Nephron progenitor cell (in vitro differentiated cells): ENCODE measurements at regions not wholly inside any gene's neighbourhood (a gene's known extent, or its start where the extent isn't known, plus 50 kb on each side); places are given as distances from the start of the nearest gene placed in this dataset.
A peak's percentile ranks its signal among the peaks of the same experiment; 100 is the strongest.

Source experiments
- DNase-seq: peaks from one replicate; pipeline ENCODE4 v3.0.0; 2021
- H3K27ac Mint-ChIP-seq: 2 replicates; pipeline ENCODE4 v1.8.0; 2021; ENCODE audit warnings: mild to moderate bottlenecking, moderate library complexity, mixed read lengths
- H3K27me3 Mint-ChIP-seq: 2 replicates; pipeline ENCODE4 v1.8.0; 2021; ENCODE audit warnings: mild to moderate bottlenecking, low read depth, mixed read lengths; ENCODE audit not compliant: poor library complexity
- H3K36me3 Mint-ChIP-seq: 2 replicates; pipeline ENCODE4 v1.8.0; 2021; ENCODE audit warnings: low read depth, mixed read lengths
- H3K4me1 Mint-ChIP-seq: 2 replicates; pipeline ENCODE4 v1.8.0; 2021; ENCODE audit warnings: mixed read lengths
- H3K4me3 Mint-ChIP-seq: 2 replicates; pipeline ENCODE4 v1.8.0; 2021; ENCODE audit warnings: mild to moderate bottlenecking, moderate library complexity, mixed read lengths
- H3K9me3 Mint-ChIP-seq: 2 replicates; pipeline ENCODE4 v1.8.0; 2021; ENCODE audit warnings: mild to moderate bottlenecking, moderate library complexity, mixed read lengths
- CTCF ChIP-seq: fragments of 200-600 bp; sonication (generic); IDR thresholded peaks from 2 replicates; pipeline ENCODE4 v1.5.0; 2021; ENCODE audit warnings: antibody characterized with exemption

DNA sequence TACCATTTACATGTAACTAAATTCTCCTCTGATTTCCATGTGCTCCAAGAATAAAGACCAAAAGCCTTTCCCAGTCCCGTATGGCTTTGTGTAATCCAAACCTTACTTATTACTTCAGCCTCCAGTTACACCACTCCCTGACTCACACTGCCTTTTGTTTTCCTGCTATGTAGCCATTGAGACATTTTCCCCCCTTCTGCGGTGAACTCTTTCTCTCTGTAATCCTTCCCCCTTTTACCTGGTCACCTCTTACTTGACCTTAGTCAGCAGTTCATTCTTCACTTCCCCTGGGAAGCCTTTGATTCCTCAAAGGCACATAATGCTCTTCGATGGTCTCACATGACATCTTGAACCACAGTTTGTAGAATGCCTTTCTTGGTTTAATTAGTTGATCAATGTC, 256.0 kb upstream of the FANCL start:
- peak overlapping the region; percentile 44 for H3K4me3 Mint-ChIP-seq

DNA sequence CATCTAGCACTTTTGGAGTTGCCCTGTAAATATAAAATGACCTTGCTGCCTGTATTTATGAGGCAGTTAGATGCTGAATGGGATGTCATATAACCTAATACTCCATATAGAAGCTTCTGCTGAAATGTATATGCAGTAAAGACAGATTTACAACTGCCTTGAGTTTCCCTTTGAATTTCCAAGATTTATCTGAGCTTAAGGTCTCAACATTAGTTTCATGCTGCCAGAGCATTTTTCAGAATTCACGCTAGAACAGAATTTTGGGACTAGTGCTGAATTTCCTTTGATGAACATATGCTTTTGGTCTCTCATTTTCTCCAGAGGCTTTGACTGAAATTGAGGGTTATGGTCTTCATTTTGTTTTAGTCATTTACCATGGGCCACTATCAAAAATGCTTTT, 254.7 kb upstream of the FANCL start:
- H3K9me3 Mint-ChIP-seq, result no peaks in the 10 kb centered on the region
- H3K27me3 Mint-ChIP-seq, result peaks cover 3% of the 10 kb centered on the region
- TF ChIP-seq CTCF, result no peak
- H3K4me3 Mint-ChIP-seq, result no peak overlapping the region
- H3K27ac Mint-ChIP-seq, result no peak overlapping the region
- no peak for DNase-seq
- H3K4me1 Mint-ChIP-seq, result peaks cover 44% of the 10 kb centered on the region
- H3K36me3 Mint-ChIP-seq, result no peaks in the 10 kb centered on the region

More for the DNA sequence above, 256.0 kb upstream of the FANCL start:
- H3K9me3 Mint-ChIP-seq, result no peaks in the 10 kb centered on the region
- peaks cover 3% of the 10 kb centered on the region for H3K27me3 Mint-ChIP-seq
- TF ChIP-seq CTCF, result no peak
- peaks cover 44% of the 10 kb centered on the region for H3K4me1 Mint-ChIP-seq
- H3K27ac Mint-ChIP-seq, result peak overlapping the region; percentile 26
- no peak for DNase-seq
- no peaks in the 10 kb centered on the region for H3K36me3 Mint-ChIP-seq

- Mint-ChIP-seq H3K4me1 (peaks cover 44% of the 10 kb centered on the region), H3K36me3 (no peaks in the 10 kb centered on the region), H3K9me3 (no peaks in the 10 kb centered on the region), H3K27ac (no peak overlapping the region), H3K4me3 (no peak overlapping the region), H3K27me3 (peaks cover 3% of the 10 kb centered on the region)
- no peak for TF ChIP-seq CTCF
- peak; percentile 7 for DNase-seq
Observed at GRCh38 chr2:58494071-58494501, 253.0 kb upstream of the FANCL start.

DNA sequence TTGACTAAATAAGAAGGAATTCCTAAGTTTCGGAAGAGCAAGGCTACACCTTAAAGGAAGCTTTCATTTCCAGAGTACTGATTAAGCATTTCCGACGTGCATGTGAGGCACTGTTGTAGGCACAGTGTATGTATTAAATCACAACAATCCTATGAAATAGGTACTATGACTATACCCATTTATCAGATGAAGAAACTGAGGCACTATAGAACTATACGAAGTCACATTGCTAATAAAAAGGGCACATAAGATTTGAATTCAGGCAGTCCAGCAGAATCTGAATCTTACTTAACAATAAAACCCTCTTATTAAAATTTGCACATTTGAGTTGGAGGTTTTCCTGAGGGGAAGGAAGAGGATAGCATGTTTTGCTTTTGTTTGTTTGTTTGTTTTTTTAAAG, 243.5 kb upstream of the FANCL start:
- no peak for TF ChIP-seq CTCF
- peaks cover 1% of the 10 kb centered on the region for H3K27me3 Mint-ChIP-seq
- H3K36me3 Mint-ChIP-seq, result peaks cover 5% of the 10 kb centered on the region
- peaks cover 14% of the 10 kb centered on the region for H3K9me3 Mint-ChIP-seq
- no peaks in the 10 kb centered on the region for H3K4me1 Mint-ChIP-seq
- no peak overlapping the region for H3K4me3 Mint-ChIP-seq
- no peak for DNase-seq
- H3K27ac Mint-ChIP-seq, result no peak overlapping the region

GRCh38 chr2:58484221-58484620, 243.1 kb upstream of the FANCL start:
- H3K4me3 Mint-ChIP-seq, result no peak overlapping the region
- peaks cover 5% of the 10 kb centered on the region for H3K36me3 Mint-ChIP-seq
- no peaks in the 10 kb centered on the region for H3K4me1 Mint-ChIP-seq
- H3K27ac Mint-ChIP-seq, result no peak overlapping the region
- TF ChIP-seq CTCF, result no peak
- no peak for DNase-seq
- peaks cover 3% of the 10 kb centered on the region for H3K27me3 Mint-ChIP-seq
- H3K9me3 Mint-ChIP-seq, result peaks cover 14% of the 10 kb centered on the region

GRCh38 chr2:58483307-58483706, 242.2 kb upstream of the FANCL start:
- no peak for DNase-seq
- Mint-ChIP-seq H3K27ac (no peak overlapping the region), H3K4me3 (no peak overlapping the region), H3K36me3 (peaks cover 5% of the 10 kb centered on the region), H3K27me3 (peaks cover 3% of the 10 kb centered on the region), H3K9me3 (peaks cover 14% of the 10 kb centered on the region), H3K4me1 (no peaks in the 10 kb centered on the region)
- no peak for TF ChIP-seq CTCF
